ENCODE measurements at regions not wholly inside any gene's neighbourhood (a gene's known extent, or its start where the extent isn't known, plus 50 kb on each side); places are given as distances from the start of the nearest gene placed in this dataset.

DNA sequence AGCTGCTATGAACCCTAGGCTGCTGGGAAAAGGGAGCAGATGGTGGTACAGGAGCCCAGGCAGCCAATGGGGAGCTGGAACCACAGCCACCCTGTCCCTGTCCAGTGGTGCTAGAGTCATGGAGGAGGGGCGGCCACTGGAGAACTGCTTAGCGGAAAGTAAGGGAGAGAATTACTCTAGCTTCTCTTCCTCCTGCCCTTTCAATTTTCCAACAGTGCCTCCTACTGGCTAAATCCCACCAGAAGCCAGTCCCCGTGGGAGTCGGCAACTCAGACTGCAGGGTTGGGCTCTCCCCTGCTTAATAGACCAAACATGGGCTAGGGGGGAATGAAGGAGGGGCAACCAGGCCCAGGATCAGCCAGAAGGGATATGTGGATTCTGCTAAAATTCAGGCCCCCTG lies 154.5 kb downstream of the ACTL8 start:
- Mint-ChIP-seq H3K9me3 (peaks cover 0 to 3% (median 0%) of the 10 kb centered on the region in 5 donors), H3K4me3 (no peak overlapping the region), H3K27me3 (peaks cover 10 to 24% of the 10 kb centered on the region in 2 donors), H3K4me1 (no peaks in the 10 kb centered on the region), H3K36me3 (no peaks in the 10 kb centered on the region), H3K27ac (no peak overlapping the region)
- Histone ChIP-seq H3K4me1 (ENCODE audit: insufficient read depth, low read length) (no peaks in the 10 kb centered on the region), H3K27ac (ENCODE audit: low read depth, low read length) (no peak overlapping the region), H3K36me3 (ENCODE audit: insufficient read depth, low read length) (no peaks in the 10 kb centered on the region), H3K4me3 (ENCODE audit: low read length) (no peak overlapping the region), H3K27me3 (ENCODE audit: insufficient read depth, low read length, poor library complexity, severe bottlenecking) (no peaks in the 10 kb centered on the region), H3K9me3 (ENCODE audit: low read length) (no peaks in the 10 kb centered on the region)
- DNase-seq, result no peak
- POLR2A ChIA-PET, result no interaction called here
- CTCF ChIA-PET, result no interaction called here

DNA sequence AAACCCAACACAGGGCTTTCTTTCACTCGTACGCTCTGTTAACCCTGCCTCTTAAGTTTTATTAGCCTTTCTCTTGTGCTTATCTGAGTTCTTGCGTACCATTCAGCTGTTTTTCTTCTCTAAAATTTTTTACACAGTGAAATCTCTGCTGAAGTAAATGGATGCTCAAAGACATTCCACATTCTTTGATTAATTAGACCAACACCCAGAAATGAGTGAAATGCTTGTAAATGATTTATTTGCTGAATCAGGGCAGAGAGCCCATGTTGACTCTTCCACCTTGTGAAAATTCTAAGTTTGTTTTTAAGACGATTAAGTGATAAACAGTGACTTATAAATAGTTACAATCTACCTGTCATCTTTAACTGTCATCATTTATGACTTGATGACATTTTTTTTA lies 156.7 kb downstream of the ACTL8 start:
- Mint-ChIP-seq H3K36me3 (no peaks in the 10 kb centered on the region), H3K27ac (no peak overlapping the region), H3K27me3 (peaks cover 4 to 33% of the 10 kb centered on the region in 2 donors), H3K4me1 (no peaks in the 10 kb centered on the region), H3K4me3 (no peak overlapping the region), H3K9me3 (peaks cover 0 to 3% (median 0%) of the 10 kb centered on the region in 5 donors)
- CTCF ChIA-PET, result no interaction called here
- Histone ChIP-seq H3K27me3 (ENCODE audit: insufficient read depth, low read length, poor library complexity, severe bottlenecking) (no peaks in the 10 kb centered on the region), H3K4me1 (ENCODE audit: insufficient read depth, low read length) (no peaks in the 10 kb centered on the region), H3K36me3 (ENCODE audit: insufficient read depth, low read length) (no peaks in the 10 kb centered on the region), H3K4me3 (ENCODE audit: low read length) (no peak overlapping the region), H3K9me3 (ENCODE audit: low read length) (no peaks in the 10 kb centered on the region), H3K27ac (ENCODE audit: low read depth, low read length) (no peak overlapping the region)
- POLR2A ChIA-PET, result no interaction called here
- DNase-seq, result no peak

DNA sequence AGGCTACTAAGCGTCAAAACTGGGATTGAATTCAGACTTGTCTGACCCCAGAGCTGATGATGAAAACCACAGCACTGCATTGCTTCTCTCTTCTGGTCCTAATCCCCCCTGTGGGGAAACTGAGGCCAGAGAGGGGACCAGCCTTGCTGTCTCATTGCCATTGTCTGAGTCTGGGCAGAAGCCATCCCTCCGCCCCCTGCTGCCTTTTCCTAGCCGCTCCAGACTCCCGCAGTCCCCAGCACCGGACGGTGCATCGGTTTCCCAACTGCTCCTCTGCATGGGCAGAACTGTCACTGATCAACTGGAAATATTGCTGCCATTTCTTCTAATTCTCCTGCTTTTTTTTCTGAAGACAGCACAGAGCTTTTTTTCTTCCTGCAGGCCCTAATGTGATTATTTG lies 157.4 kb downstream of the ACTL8 start:
- DNase-seq, result no peak
- no peaks in the 10 kb centered on the region for H3K9me3 ChIP-seq (ENCODE audit: low read length)
- Mint-ChIP-seq H3K9me3 (peaks cover 0 to 3% (median 0%) of the 10 kb centered on the region in 5 donors), H3K4me3 (no peak overlapping the region), H3K27ac (no peak overlapping the region), H3K4me1 (no peaks in the 10 kb centered on the region), H3K36me3 (no peaks in the 10 kb centered on the region), H3K27me3 (peaks cover 4 to 34% of the 10 kb centered on the region in 2 donors)
- CTCF ChIA-PET, result no interaction called here
- H3K36me3 ChIP-seq (ENCODE audit: insufficient read depth, low read length), result no peaks in the 10 kb centered on the region
- no peak overlapping the region for H3K4me3 ChIP-seq (ENCODE audit: low read length)
- H3K27ac ChIP-seq (ENCODE audit: low read depth, low read length), result no peak overlapping the region
- peaks cover 6% of the 10 kb centered on the region for H3K27me3 ChIP-seq (ENCODE audit: insufficient read depth, low read length, poor library complexity, severe bottlenecking)
- POLR2A ChIA-PET, result no interaction called here
- no peaks in the 10 kb centered on the region for H3K4me1 ChIP-seq (ENCODE audit: insufficient read depth, low read length)

DNA sequence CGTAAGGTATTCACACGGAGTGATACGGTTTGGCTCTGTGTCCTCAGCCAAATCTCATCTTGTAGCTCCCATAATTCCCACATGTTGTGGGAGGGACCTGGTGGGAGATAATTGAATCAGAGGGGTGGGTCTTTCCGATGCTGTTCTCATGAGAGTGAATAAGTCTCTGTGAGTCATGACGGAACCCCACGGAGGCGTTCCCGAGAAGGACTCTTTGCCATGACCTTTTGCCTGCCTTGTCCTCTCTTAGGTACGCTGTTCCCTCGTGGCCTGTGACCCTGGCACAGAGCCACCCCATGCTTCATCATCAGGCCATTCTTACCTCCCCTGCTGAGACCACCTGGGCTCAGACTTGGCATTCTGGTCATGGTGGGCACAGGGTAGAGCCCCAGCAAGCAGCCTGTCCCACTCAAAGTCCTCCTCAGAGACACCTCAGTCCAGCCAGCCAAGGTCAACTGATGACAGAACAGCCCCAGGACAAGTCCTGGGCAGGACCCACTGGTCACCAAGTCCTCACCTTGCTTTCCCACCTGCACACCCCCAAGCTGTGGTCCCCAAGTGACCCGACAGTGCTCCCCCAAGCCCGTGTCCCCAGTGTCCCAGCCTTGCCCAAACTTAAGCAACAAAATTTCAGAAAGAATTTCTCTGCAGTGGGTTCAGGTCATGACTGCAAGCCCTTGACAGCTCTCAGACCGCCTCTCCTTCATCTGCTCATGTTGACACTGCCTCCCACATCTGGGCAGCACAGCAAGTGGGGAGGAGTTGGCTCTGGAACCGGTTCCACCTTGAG lies 158.4 kb downstream of the ACTL8 start:
- Mint-ChIP-seq H3K9me3 (no peaks in the 10 kb centered on the region), H3K36me3 (no peaks in the 10 kb centered on the region), H3K4me1 (no peaks in the 10 kb centered on the region), H3K4me3 (no peak overlapping the region), H3K27ac (no peak overlapping the region), H3K27me3 (peaks cover 4 to 29% of the 10 kb centered on the region in 2 donors)
- no peak for DNase-seq
- peaks cover 7% of the 10 kb centered on the region for H3K27me3 ChIP-seq (ENCODE audit: insufficient read depth, low read length, poor library complexity, severe bottlenecking)
- H3K36me3 ChIP-seq (ENCODE audit: insufficient read depth, low read length), result no peaks in the 10 kb centered on the region
- POLR2A ChIA-PET, result no interaction called here
- H3K27ac ChIP-seq (ENCODE audit: low read depth, low read length), result no peak overlapping the region
- CTCF ChIA-PET, result no interaction called here
- no peaks in the 10 kb centered on the region for H3K9me3 ChIP-seq (ENCODE audit: low read length)
- H3K4me1 ChIP-seq (ENCODE audit: insufficient read depth, low read length), result no peaks in the 10 kb centered on the region
- no peak overlapping the region for H3K4me3 ChIP-seq (ENCODE audit: low read length)

DNA sequence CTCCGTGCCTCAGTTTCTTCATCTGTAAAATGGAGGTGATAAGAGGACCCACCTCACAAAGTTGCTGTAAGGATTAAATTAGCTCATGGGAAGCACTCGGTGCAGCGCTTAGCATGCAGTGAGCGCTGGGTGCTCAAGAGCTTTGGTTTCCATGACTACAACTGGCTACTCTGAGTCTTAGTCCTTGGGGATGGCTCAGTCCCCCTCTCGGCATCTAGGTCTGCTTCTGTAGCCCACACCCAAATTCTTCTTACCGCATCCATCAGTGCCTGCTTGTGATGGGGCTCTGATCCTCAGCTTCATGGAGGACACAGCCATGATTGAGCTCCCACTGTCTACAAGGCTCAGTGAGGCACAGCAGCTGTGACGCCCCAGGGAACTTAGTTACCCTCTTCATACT lies 159.0 kb downstream of the ACTL8 start:
- H3K4me1 Mint-ChIP-seq, result no peaks in the 10 kb centered on the region
- Histone ChIP-seq H3K36me3 (ENCODE audit: insufficient read depth, low read length) (no peaks in the 10 kb centered on the region), H3K27ac (ENCODE audit: low read depth, low read length) (no peak overlapping the region), H3K9me3 (ENCODE audit: low read length) (no peaks in the 10 kb centered on the region), H3K4me3 (ENCODE audit: low read length) (no peak overlapping the region), H3K4me1 (ENCODE audit: insufficient read depth, low read length) (no peaks in the 10 kb centered on the region), H3K27me3 (ENCODE audit: insufficient read depth, low read length, poor library complexity, severe bottlenecking) (peaks cover 7% of the 10 kb centered on the region)
- no peak overlapping the region for H3K4me3 Mint-ChIP-seq
- H3K27ac Mint-ChIP-seq, result no peak overlapping the region
- no peaks in the 10 kb centered on the region for H3K36me3 Mint-ChIP-seq
- DNase-seq, result no peak
- H3K9me3 Mint-ChIP-seq, result no peaks in the 10 kb centered on the region
- H3K27me3 Mint-ChIP-seq, result peaks cover 4 to 26% of the 10 kb centered on the region in 2 donors
- POLR2A ChIA-PET, result no interaction called here
- CTCF ChIA-PET, result no interaction called here

DNA sequence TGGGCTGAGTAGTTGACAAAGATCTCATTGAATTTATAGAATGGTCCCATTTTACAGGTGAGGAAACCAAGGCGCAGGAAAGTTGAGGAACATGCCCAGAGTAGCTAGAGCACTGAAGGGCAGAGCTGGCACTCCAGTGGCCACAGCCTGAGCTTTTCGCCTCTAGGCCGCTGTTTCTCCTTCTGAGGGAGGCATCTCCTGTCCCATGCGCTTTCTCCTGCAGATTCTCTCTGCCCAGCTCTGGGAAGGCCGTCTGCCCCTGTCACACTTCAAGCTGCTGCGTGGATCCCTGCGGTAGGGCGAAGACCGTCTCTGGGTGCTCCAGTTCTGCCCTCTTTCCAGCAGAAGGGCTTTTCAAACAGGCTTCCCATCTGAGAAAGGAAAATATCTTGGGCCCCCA lies 159.9 kb downstream of the ACTL8 start:
- no peaks in the 10 kb centered on the region for H3K4me1 Mint-ChIP-seq
- ChIA-PET POLR2A (no interaction called here), CTCF (no interaction called here)
- no peak overlapping the region for H3K27ac ChIP-seq (ENCODE audit: low read depth, low read length)
- no peaks in the 10 kb centered on the region for H3K36me3 ChIP-seq (ENCODE audit: insufficient read depth, low read length)
- no peaks in the 10 kb centered on the region for H3K36me3 Mint-ChIP-seq
- H3K4me1 ChIP-seq (ENCODE audit: insufficient read depth, low read length), result no peaks in the 10 kb centered on the region
- H3K27me3 ChIP-seq (ENCODE audit: insufficient read depth, low read length, poor library complexity, severe bottlenecking), result peaks cover 7% of the 10 kb centered on the region
- no peaks in the 10 kb centered on the region for H3K9me3 ChIP-seq (ENCODE audit: low read length)
- H3K27me3 Mint-ChIP-seq, result peaks cover 7 to 23% of the 10 kb centered on the region in 2 donors
- H3K27ac Mint-ChIP-seq, result no peak overlapping the region
- H3K9me3 Mint-ChIP-seq, result peaks cover 0 to 2% (median 0%) of the 10 kb centered on the region in 5 donors
- no peak overlapping the region for H3K4me3 Mint-ChIP-seq
- no peak for DNase-seq
- no peak overlapping the region for H3K4me3 ChIP-seq (ENCODE audit: low read length)

DNA sequence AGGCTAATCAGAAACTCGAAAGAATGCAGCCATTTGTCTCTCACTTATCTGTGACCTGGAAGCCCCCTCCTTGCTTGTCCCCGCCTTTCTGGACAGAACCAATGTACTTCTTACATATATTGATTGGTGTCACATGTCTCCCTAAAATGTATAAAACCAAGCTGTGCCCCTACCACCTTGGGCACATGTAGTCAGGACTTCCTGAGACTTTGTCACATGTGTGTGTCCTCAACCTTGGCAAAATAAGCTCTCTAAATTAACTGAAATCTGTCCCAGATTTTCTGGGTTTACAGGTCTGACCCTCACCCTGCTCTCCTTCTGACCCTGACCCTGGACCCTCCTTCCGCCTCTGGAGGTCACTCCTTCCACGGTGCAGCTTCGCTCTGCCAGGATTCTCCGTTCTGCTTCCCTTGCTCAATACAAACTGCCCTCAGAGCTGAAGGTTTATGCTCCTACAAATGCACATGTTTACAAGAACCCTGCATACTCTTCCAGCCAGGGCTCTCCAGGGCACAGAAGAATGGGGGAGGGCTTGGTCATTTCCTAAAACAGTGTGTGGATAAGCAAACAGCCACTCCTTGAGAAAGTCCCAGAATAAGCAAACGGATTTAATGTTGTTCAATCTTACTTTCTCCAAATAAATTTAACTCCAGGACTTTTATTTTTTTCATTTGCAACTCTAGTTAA lies 160.5 kb downstream of the ACTL8 start:
- no peaks in the 10 kb centered on the region for H3K9me3 ChIP-seq (ENCODE audit: low read length)

DNA sequence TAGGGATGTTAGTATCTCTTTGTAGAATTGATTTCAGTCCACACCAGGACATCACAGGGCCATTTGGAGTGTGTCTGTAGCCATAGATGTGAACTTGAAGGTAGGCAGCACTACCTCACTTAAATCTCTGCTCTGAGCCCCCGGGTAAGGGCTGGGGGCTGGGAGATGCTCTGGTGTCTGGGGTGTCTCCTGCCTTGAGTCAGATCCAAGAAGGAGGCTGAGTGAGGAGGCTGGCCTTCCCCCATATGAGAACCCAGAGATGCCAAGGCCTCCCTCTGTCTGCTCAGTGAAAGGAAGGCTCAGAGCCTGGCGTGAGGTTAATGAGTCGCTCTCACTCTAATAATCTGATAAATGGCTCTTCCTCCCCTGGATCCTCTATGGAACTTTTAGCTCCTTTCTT lies 161.6 kb downstream of the ACTL8 start:
- H3K4me1 ChIP-seq (ENCODE audit: insufficient read depth, low read length), result no peaks in the 10 kb centered on the region
- H3K9me3 ChIP-seq (ENCODE audit: low read length), result no peaks in the 10 kb centered on the region
- Mint-ChIP-seq H3K4me3 (no peak overlapping the region), H3K36me3 (no peaks in the 10 kb centered on the region), H3K27ac (no peak overlapping the region), H3K27me3 (peaks cover 9 to 23% of the 10 kb centered on the region in 2 donors), H3K4me1 (no peaks in the 10 kb centered on the region), H3K9me3 (peaks cover 0 to 4% (median 0%) of the 10 kb centered on the region in 5 donors)
- H3K4me3 ChIP-seq (ENCODE audit: low read length), result no peak overlapping the region
- no peaks in the 10 kb centered on the region for H3K36me3 ChIP-seq (ENCODE audit: insufficient read depth, low read length)
- ChIA-PET POLR2A (no interaction called here), CTCF (no interaction called here)
- DNase-seq, result no peak
- peaks cover 7% of the 10 kb centered on the region for H3K27me3 ChIP-seq (ENCODE audit: insufficient read depth, low read length, poor library complexity, severe bottlenecking)
- no peak overlapping the region for H3K27ac ChIP-seq (ENCODE audit: low read depth, low read length)

More for the DNA sequence above, 160.5 kb downstream of the ACTL8 start:
- H3K27ac Mint-ChIP-seq, result no peak overlapping the region
- H3K4me1 ChIP-seq (ENCODE audit: insufficient read depth, low read length), result no peaks in the 10 kb centered on the region
- no peak overlapping the region for H3K4me3 Mint-ChIP-seq
- CTCF ChIA-PET, result no interaction called here
- H3K27ac ChIP-seq (ENCODE audit: low read depth, low read length), result no peak overlapping the region
- POLR2A ChIA-PET, result no interaction called here
- peaks cover 9 to 23% of the 10 kb centered on the region in 2 donors for H3K27me3 Mint-ChIP-seq
- H3K36me3 ChIP-seq (ENCODE audit: insufficient read depth, low read length), result no peaks in the 10 kb centered on the region
- peaks cover 0 to 2% (median 0%) of the 10 kb centered on the region in 5 donors for H3K9me3 Mint-ChIP-seq
- no peaks in the 10 kb centered on the region for H3K4me1 Mint-ChIP-seq
- no peak for DNase-seq
- H3K4me3 ChIP-seq (ENCODE audit: low read length), result no peak overlapping the region
- H3K27me3 ChIP-seq (ENCODE audit: insufficient read depth, low read length, poor library complexity, severe bottlenecking), result peaks cover 7% of the 10 kb centered on the region
- H3K36me3 Mint-ChIP-seq, result no peaks in the 10 kb centered on the region
